SK-N-SH treated with all-trans-retinoic acid at 6 μM for 48 hours (cell line): ENCODE measurements at regions not wholly inside any gene's neighbourhood (a gene's known extent, or its start where the extent isn't known, plus 50 kb on each side); places are given as distances from the start of the nearest gene placed in this dataset.

Experiments
- ZNF8 ChIP-seq: fragments of 450-650 bp; formaldehyde crosslinking; IDR thresholded peaks from 2 replicates; pipeline ENCODE4 v1.5.0; 2020; ENCODE audit warnings: mild to moderate bottlenecking, moderate library complexity
- TF ChIP-seq, protein P1 (sequence below): fragments of 250-450 bp; sonication (Bioruptor Pico); IDR thresholded peaks from 2 replicates; pipeline ENCODE4 v1.8.0; 2021; ENCODE audit warnings: low read depth, mild to moderate bottlenecking, moderate library complexity, borderline replicate concordance

DNA sequence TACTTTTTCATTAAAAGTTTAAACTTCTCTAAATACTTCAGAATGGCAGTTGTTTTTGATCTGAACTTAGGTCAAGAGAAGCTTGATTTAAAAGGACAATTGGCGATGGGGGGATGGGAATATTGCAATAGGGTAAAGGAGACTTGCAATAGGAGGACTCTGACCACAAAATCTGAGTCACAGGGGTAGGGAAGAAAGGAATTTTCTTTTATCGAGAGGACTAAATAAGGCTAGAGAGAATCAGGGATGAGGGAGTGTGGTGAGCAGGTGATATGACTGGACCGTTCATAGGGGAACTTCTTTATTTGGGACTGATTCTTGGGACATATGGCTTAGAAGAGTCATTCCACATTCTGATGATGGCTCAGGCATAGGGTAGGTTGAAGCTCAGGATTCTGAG is 1260.2 kb downstream of the ADGRL3 start:
- no peak for TF ChIP-seq ZNF8 (CRISPR knock-in tag)
- TF ChIP-seq, protein P1, sequence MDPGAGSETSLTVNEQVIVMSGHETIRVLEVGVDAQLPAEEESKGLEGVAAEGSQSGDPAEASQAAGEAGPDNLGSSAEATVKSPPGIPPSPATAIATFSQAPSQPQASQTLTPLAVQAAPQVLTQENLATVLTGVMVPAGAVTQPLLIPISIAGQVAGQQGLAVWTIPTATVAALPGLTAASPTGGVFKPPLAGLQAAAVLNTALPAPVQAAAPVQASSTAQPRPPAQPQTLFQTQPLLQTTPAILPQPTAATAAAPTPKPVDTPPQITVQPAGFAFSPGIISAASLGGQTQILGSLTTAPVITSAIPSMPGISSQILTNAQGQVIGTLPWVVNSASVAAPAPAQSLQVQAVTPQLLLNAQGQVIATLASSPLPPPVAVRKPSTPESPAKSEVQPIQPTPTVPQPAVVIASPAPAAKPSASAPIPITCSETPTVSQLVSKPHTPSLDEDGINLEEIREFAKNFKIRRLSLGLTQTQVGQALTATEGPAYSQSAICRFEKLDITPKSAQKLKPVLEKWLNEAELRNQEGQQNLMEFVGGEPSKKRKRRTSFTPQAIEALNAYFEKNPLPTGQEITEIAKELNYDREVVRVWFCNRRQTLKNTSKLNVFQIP: no peak
